Lower leg skin (tissue), 4 donors: ENCODE measurements at regions not wholly inside any gene's neighbourhood (a gene's known extent, or its start where the extent isn't known, plus 50 kb on each side); places are given as distances from the start of the nearest gene placed in this dataset.

Experiments
- DNase-seq, 2 donors: peaks; one replicate each; pipeline ENCODE4 v3.0.0-alpha.2; 2019; ENCODE audit warnings: low spot score in 2 of 2
- H3K4me3 ChIP-seq: fragments of 200-600 bp; sonication (generic); 2 replicates; pipeline ENCODE4 v1.5.1; 2017; ENCODE audit warnings: mild to moderate bottlenecking, low read depth; ENCODE audit not compliant: poor library complexity, severe bottlenecking
- POLR2A ChIP-seq, 2 donors: fragments of 450-650 bp; IDR thresholded peaks; one replicate each; pipeline ENCODE4 v1.6.1; 2016 to 2017; ENCODE audit warnings: antibody characterized with exemption in 2 of 2, mild to moderate bottlenecking in 1 of 2, moderate library complexity in 1 of 2
- WGBS, 2 donors: methylation state at CpG; one replicate each; pipeline ENCODE4 v1.1.5; 2018; 5-methylcytosine and 5-hydroxymethylcytosine counted together
- intact Hi-C: fragments of 100-400 bp; cut with DNase I; formaldehyde crosslinking; loops from one replicate; pipeline ENCODE4 v1.15.0; 2023; ENCODE audit warnings: low total_unique reads
- TF ChIP-seq, protein P1 (sequence below), 3 donors: fragments of 450-650 bp; IDR thresholded peaks; one replicate each; pipeline ENCODE4 v1.5.1; 2016; ENCODE audit warnings: antibody characterized with exemption in 3 of 3, mild to moderate bottlenecking in 3 of 3, moderate library complexity in 2 of 3

DNA sequence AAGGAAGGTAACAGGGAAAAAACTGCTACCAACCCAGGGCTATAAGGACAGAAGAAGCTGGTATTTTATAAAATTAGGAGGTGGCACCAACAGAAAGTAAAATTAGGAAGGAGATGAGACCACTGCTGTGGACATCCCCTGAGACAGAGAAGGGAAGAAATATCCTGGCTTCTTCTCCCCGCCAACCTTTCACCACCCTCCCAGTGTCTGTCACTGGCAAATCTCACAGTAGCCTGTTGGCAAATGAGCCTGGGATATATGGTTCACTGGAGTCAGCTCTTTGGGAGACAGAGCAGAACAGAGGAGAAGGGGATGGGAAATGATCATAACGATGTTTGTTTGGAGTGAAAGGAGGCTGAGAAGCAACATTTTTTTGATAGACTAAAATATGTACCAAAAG is 190.9 kb upstream of the PACRGL start:
- WGBS, 2 donors, result 84 to 88% methylated on average over 2 of the region's 2 CpGs
- no peak overlapping the region for H3K4me3 ChIP-seq
- no peak for TF ChIP-seq POLR2A (IDR thresholded peaks at IDR 0.05)
- TF ChIP-seq, protein P1, sequence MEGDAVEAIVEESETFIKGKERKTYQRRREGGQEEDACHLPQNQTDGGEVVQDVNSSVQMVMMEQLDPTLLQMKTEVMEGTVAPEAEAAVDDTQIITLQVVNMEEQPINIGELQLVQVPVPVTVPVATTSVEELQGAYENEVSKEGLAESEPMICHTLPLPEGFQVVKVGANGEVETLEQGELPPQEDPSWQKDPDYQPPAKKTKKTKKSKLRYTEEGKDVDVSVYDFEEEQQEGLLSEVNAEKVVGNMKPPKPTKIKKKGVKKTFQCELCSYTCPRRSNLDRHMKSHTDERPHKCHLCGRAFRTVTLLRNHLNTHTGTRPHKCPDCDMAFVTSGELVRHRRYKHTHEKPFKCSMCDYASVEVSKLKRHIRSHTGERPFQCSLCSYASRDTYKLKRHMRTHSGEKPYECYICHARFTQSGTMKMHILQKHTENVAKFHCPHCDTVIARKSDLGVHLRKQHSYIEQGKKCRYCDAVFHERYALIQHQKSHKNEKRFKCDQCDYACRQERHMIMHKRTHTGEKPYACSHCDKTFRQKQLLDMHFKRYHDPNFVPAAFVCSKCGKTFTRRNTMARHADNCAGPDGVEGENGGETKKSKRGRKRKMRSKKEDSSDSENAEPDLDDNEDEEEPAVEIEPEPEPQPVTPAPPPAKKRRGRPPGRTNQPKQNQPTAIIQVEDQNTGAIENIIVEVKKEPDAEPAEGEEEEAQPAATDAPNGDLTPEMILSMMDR (IDR thresholded peaks at IDR 0.05), result no peak
- intact Hi-C loops, result no loop called here
- no peak for DNase-seq

DNA sequence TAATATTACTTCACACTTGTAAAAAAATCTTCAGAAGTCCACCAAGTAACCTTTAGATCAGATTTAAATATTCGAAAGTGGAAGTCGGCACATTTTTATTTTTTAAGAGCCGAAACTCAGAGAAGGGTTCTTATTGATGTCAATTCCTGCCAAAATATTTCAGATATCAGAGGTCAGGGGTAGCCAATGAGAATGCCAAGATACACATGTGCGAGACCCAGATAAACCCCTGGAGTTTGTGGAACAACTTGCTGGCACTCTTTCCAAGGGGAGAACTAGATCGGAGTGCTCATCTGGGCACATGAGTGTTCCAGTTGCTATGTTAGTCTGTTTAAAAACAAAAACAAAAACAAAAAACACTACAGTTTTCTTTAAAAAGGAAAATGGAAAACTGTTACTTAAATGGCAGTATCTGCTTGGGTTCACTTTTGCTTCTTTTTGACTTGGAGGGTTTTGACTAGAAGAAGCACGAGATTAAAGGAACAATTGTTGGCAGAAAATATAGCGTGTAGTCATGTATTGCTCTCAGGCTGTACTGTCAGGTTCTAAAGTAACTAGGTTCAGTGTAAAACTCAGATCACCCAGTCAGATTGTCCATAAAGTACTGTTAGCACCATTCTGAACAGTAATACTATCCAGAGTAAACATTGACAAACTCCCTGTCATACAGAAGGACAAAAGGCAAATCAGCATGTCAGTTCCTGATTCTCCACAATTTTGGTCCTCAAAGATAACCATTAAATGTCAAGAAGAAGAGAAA is 188.0 kb upstream of the PACRGL start:
- intact Hi-C loops, result no loop called here
- no peak for TF ChIP-seq POLR2A (IDR thresholded peaks at IDR 0.05)
- TF ChIP-seq, protein P1 (IDR thresholded peaks at IDR 0.05), result no peak
- no peak for DNase-seq
- 83 to 86% methylated on average over 7 of the region's 7 CpGs for WGBS, 2 donors
- no peak overlapping the region for H3K4me3 ChIP-seq

- TF ChIP-seq, protein P1 (IDR thresholded peaks at IDR 0.05), result no peak
- TF ChIP-seq POLR2A (IDR thresholded peaks at IDR 0.05), result no peak
- no peak for DNase-seq
- intact Hi-C loops, result no loop called here
- WGBS, 2 donors, result 49 to 54% methylated on average over 5 of the region's 5 CpGs
- no peak overlapping the region for H3K4me3 ChIP-seq
Observed at GRCh38 chr4:20512985-20513384, 187.3 kb upstream of the PACRGL start.

DNA sequence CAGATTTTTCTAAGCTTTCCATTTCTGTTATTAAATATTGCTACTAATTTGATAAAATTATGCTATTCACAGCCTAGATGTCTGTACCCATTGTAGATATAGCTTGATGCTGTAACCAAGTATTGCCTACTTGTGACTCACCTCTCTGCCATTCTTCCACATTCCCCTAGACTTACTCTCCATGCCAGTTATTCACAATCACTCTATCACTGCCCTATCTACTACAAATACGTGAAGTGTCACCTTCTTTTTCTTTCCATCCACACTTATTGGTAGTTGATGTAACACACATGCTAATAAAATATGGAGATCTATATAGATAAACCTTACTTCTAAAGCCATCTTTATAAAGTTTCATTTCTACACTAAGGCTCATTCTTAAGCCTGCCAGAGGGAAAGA is 179.4 kb upstream of the PACRGL start:
- 86 to 91% methylated on average over 1 of the region's 1 CpG for WGBS, 2 donors
- intact Hi-C loops, result loop anchor here (10.0 kb wide), 1 partner anchor 826 kb away; no protein-coding TSS in a partner anchor
- DNase-seq, result no peak
- H3K4me3 ChIP-seq, result no peak overlapping the region
- TF ChIP-seq, protein P1 (IDR thresholded peaks at IDR 0.05), result no peak
- TF ChIP-seq POLR2A (IDR thresholded peaks at IDR 0.05), result no peak

GRCh38 chr4:20528508-20528907 is 171.8 kb upstream of the PACRGL start:
- intact Hi-C loops, result loop anchor here (10.0 kb wide), 1 partner anchor 834 kb away; no protein-coding TSS in a partner anchor
- 70 to 80% methylated on average over 1 of the region's 1 CpG for WGBS, 2 donors
- H3K4me3 ChIP-seq, result no peak overlapping the region
- TF ChIP-seq, protein P1 (IDR thresholded peaks at IDR 0.05), result no peak
- TF ChIP-seq POLR2A (IDR thresholded peaks at IDR 0.05), result no peak
- DNase-seq, result no peak
